GM18499 (cell line): ENCODE measurements at regions not wholly inside any gene's neighbourhood (a gene's known extent, or its start where the extent isn't known, plus 50 kb on each side); places are given as distances from the start of the nearest gene placed in this dataset.
"Not testable (repeated sequence)": the region's sequence is repeated elsewhere in the genome, so short reads cannot be mapped to it uniquely, and the experiment has no call there.

ENCODE experiments used
- ATAC-seq: cut with Tn5 transposase; IDR thresholded peaks from one replicate; pipeline ENCODE4 v1.9.1; 2021; ENCODE audit warnings: moderate number of reproducible peaks; ENCODE audit not compliant: insufficient read depth, unreplicated experiment

DNA sequence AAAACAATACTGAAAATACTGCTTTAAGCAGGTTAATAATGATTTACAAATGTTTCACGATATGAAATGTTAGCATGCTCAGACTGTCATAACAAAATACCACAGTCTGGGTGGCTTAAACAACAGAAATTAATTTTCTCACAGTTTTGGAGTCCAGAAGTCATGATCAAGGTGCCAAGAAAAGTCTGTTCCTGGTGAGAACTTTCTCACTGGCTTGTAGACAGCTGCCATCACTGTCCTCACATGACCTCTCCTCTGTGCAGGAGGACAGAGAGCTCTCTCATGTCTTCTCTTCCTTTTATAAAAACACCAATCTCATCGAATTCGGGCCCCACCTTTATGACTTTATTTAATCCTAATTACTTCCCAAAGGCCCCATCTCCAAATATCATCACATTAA lies 426.7 kb downstream of the KLHL13 start:
- ATAC-seq, result no peak

GRCh38 chrX:117680286-117680685 lies 436.3 kb downstream of the KLHL13 start:
- no peak for ATAC-seq

DNA sequence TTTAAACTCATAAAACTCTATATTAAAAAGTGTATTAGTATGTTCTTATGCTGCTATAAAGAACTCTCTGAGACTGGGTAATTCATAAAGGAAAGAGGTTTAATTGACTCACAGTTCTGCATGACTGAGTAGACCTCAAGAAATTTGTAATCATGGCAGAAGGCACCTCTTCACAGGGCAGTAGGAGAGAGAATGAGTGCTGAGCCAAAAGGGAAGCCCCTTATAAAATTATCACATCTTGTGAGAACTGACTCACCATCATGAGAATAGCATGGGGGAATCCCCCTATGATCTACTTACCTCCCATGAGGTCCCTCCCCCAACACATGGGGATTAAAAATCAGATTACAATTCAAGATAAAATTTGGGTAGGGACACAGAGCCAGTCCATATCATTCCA lies 463.2 kb downstream of the KLHL13 start:
- ATAC-seq, result no peak

- ATAC-seq, result no peak
Observed at GRCh38 chrX:117645639-117646038, 471.0 kb downstream of the KLHL13 start.

- no peak for ATAC-seq
Observed at GRCh38 chrX:117641913-117642656, 474.5 kb downstream of the KLHL13 start.

DNA sequence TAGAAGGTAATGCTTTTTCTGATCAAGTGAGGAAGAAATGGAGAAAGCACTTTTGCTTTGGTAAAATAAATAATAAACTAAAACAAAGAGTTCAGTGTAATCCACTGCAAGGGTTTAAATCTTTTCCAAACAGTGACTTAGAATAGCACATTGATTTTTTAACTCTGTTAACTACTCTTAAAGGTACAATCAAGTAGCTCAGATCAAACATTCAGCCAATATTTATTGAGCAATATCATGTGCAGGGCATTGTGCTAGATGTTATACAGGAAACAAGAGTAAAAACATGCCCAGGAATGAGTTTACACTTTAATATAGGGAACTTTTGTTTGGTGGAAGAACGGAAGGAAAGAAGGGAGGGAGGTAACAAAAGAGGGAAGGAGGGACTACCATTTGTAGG lies 479.8 kb downstream of the KLHL13 start:
- ATAC-seq, result no peak

DNA sequence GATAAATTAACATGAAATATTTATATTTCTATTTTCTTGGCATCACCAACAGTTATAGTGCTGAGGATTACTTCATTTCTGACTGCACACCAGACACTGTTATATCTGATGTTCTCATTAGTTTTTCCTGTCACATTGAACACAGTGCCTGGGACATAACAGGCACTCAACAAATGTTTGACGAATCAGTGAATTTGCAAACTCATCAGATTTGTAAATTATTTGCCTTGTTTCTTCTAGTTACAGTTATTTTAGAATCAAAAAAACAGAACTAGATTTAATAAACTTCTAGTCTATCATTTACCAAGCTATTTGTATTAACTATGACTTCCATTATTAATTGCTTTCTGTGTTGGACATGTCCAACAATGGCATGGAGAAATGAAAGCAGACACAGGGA lies 483.3 kb downstream of the KLHL13 start:
- ATAC-seq, result no peak

- ATAC-seq, result no peak
Observed at GRCh38 chrX:117628381-117628780, 488.2 kb downstream of the KLHL13 start.

DNA sequence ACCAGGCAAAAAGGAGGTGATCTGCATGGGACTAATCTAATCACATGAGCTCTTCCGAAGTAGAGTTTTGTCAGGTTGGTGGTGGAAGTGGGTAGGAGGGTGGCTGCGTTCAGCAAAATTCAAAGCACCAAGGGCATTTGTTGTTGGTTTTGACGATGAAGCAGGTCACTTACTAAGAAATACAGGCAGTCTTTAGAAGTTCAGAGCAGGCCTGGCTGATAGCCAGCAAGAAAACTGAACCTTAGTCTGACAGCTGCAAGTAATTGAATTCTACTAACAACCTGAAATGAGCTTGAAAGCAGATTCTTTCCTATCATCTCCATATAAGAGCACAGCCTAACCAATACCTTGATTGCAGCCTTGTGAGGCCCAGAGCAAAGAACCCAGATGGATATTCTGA lies 505.8 kb downstream of the KLHL13 start:
- no peak for ATAC-seq

DNA sequence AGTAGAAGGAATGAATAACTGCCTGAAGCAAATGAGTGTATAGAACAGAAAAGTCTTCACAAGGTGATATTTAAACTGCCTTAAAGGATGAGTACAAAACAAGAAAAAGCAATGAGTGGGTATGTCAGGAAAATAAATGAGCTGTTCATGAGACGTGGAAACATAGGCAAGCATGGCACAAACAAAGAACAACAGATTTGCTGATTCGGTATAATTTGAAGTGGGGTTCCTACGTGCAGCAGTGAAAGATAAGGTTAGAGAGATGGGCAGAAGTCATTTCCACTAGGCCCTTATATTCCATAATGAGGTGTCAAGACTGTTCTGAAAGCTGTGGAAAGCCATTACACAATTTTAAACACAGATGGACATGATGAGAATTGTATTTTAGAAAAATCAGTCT lies 506.6 kb downstream of the KLHL13 start:
- ATAC-seq, result no peak

- no peak for ATAC-seq
Observed at GRCh38 chrX:117607561-117607960, 509.0 kb downstream of the KLHL13 start.

GRCh38 chrX:117606101-117606500 lies 510.5 kb downstream of the KLHL13 start:
- ATAC-seq, result not testable (repeated sequence)

DNA sequence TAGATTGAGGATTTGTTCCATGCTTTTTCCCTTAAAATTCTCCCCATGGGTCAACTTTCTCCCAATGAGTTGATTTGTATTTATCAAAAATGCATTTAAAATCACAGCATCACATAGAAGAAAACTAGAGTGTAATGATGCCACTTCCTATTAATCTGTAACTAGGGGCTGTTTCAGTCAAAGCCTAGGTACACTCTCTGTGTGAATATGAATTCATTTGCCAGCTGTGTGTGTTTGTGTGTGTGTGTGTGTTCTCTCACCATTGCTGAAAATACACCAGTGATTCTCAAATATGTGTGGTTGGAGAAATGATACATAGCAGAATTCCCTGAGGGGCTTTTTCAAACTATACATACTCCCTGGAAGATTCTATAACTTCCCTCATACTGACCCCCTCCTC lies 546.5 kb downstream of the KLHL13 start:
- ATAC-seq, result no peak

DNA sequence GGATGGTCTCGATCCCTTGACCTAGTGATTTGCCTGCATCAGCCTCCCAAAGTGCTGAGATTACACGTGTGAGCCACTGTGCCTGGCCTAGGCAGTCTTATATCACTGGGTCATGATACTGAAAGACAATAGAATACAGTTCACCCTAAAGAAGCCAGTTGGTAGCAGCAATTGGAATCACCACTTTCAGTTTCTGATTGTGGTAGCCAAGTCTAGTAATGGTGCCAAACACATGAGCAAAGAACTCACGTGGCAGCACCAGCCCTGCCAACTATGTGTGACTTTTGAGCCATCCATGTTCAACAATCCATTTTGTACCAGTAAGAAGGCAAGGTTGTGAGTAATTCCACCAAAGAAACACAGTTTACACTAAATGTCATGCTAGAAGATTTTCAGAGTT lies 548.4 kb downstream of the KLHL13 start:
- no peak for ATAC-seq

- no peak for ATAC-seq
Observed at GRCh38 chrX:117543885-117544284, 572.7 kb downstream of the KLHL13 start.

- no peak for ATAC-seq
Observed at GRCh38 chrX:117539090-117539418, 577.6 kb downstream of the KLHL13 start.

- no peak for ATAC-seq
Observed at GRCh38 chrX:117538178-117539089, 578.2 kb downstream of the KLHL13 start.

DNA sequence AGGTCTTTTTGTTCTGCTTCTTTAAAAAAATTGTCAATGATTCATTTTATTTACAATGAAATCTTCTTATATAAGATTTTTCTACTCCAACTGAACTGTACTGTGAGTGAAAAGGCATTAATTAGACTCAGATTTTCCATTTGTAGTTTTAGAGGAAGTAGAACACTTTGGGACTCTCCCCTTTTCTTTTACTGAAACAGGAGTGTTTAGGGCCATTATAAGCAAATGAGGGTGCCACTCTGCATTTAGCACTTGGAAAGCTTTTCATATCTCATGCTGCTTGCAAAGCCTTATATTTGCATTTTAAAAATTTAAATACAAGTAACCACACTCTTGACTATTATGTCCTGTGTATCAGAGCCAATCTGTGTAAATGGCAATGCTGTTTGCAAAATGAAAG lies 584.3 kb downstream of the KLHL13 start:
- no peak for ATAC-seq

DNA sequence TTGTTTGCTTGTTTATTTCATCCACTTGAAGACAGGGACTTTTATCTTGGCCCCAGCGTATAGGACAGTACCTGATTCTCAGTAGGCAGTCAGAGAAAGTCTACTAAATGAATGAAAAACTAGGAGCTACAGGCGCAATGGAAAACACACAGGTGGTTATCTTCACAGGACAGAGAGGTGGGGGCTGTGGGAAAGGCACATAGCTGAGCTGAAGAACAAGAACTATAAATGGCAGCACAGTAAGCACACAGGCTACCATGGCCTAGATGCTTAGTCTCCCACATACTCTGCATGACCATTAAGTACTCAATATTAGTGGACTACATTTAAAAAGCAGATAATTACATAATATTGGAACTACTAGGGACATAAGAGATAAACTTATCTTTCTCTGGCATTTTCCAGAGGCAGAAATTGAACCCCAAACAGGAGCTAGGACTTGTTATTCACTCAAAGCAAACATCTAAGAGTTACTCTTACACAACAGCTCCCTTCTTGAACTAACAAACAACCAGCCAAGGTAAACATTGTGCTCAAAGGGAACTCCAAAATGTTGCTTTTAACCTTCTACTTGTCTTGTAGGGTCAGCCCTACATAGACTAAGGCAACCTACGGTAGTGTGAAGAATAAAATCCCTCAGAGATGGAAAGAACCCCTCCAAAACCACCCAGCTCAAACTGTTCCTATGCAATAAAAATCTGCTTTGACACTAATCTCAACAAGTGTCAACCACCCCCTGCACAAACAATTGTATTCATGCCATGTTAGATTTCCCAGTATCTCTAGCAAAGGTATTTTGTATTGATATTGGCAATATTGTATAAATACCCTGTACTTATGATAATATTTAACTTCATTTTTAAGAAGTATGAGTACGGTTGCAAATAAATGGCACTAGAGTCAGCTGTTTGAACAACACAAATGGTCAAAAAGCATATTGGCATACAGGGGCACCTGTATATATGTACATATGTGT lies 593.6 kb downstream of the KLHL13 start:
- no peak for ATAC-seq

GRCh38 chrX:117517994-117518393 lies 598.6 kb downstream of the KLHL13 start:
- ATAC-seq, result no peak

- ATAC-seq, result no peak
Observed at GRCh38 chrX:117511379-117511778, 605.2 kb downstream of the KLHL13 start.
